ENCODE measurements at regions not wholly inside any gene's neighbourhood (a gene's known extent, or its start where the extent isn't known, plus 50 kb on each side); places are given as distances from the start of the nearest gene placed in this dataset.
"Not testable (repeated sequence)": the region's sequence is repeated elsewhere in the genome, so short reads cannot be mapped to it uniquely, and the experiment has no call there.

DNA sequence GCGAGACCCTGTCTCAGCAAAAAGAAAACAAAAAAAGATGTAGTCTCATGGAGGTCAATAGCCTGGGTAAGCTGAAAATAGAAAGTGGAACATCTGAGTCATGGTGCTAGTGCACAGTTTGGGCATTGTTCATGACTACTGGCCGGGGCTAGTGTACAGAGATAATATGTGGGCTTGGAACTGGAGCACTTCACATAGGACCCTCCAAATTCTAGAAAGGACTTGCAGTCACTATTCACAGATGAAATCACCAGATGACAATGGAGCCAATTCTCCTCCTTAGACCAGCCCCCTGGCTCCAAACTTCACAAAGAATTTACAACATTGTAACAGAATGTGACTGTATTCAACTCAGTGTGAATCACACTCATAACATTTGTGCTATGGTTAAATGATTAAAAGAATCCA is 367.8 kb upstream of the SLC7A11 start:
- DNase-seq, result no peak

DNA sequence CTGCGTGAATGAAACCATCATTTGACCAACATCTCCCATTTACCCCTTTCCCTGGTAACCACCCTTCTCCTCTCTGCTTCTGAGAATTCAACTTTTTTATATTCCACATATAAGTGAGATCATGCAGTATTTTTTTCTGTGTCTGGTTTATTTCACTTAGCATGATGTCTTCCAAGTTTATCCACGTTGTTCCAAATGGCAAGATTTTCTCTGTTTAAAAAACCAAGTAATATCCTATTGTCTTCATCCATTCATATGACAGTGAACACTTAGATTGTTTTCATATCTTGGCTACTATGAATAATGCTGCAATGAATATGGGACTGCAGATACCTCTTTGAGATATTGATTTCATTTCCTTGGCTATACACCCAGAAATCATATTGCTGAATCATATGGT is 362.4 kb upstream of the SLC7A11 start:
- DNase-seq, result no peak

DNA sequence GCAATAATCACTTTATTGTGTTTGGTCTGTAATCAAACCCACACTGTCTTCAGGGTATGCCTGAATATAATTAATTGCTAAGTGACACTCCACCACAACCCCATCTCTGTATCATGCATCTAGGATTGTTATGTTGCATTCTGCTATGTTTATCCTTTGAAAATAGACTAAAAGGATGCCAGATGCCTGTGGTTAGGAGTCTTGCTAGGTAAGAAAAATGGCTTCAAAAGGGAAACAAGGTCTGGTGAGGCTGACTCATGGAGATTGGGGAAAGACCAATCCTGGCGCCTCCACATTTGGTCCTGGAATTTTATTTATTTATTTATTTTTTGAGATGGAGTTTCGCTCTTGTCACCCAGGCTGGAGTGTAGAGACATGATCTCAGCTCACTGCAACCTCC is 360.5 kb upstream of the SLC7A11 start:
- DNase-seq, result no peak

DNA sequence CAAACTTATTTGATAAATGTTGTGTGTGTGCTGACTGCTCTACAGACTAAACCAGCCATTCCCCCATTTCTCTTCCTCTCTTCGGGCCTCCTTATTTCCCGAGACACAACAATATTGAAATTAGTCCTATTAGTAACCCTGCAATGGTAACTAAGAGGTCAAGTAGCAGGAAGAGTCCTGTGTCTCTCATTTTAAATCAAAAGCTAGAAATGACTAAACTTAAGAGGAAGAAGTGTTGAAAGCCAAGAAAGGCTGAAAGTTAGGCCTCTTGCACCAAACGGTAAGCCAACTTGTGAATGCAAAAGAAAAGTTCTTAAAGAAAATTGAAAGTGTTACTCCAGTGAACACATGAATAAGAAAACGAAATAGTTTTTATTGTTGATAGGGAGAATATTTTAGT is 357.8 kb upstream of the SLC7A11 start:
- DNase-seq, result no peak

DNA sequence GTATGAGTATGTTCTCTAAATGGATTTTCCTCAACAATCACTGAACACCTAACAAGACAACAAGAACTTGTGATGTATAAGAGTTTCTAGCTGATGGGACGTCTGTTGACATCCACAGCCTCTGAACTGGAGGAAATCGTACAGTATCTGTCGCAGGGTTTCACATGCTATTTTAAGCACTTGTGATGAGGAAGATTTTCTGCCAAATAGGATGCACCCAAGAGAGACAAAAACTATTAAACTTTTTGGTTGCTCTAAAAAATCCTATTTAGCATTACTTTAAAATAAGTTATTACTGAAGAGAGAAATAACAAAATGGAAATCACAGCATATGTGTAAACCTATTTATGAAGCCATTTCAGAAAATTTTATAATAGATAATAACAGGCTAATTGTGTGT is 356.1 kb upstream of the SLC7A11 start:
- DNase-seq, result no peak

DNA sequence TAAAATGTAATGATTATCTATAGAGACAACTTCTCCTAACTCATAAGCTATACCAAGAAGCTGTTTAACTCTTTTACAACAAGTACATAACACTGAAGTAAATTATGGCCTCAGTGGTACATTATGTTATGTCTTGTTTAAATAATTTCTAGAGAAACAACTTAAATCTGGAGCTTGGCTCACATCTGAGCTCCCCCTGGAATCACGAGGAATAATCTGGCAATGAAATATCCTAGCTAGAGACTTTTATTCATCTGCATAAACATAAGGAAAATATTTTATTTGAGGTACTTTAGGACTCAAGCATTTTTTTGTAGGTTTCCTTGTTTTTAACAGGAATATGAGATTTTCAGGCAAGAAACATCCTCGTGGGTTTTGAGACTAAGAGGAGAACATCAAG is 354.7 kb upstream of the SLC7A11 start:
- DNase-seq, result no peak

DNA sequence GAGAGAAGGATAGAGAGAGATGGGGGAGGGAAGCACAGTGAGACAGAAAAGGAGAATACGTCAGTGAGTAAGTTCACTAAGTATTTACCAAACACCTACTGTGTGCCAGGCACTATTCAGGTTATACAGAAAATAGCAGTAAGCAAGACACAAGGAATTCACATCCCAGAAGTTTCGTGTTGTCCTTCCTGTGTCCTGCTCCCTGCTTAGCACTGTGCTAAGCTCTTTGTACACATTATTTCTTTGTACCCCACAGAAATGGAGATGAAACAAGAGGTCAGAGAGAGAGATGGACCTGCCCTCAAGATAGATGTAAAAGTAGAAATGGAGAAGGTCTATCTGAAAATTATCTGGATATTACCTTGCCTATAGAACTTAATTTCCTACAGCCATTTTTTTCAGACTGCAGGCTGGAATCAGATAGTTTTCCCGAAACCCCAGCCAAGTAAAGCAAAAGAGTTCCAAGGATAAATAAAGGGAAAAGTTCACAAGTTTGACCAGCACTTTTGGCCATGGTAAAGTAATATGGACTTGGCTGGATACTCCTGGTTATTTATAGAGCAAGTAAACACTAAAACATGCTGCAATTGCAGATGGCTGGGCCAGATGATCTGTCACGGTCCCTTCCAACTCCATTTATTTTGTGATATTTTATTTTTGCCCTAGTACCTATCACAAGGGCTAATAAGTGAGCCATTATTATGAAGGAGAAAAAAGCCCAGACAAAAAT is 353.7 kb upstream of the SLC7A11 start:
- no peak for DNase-seq

DNA sequence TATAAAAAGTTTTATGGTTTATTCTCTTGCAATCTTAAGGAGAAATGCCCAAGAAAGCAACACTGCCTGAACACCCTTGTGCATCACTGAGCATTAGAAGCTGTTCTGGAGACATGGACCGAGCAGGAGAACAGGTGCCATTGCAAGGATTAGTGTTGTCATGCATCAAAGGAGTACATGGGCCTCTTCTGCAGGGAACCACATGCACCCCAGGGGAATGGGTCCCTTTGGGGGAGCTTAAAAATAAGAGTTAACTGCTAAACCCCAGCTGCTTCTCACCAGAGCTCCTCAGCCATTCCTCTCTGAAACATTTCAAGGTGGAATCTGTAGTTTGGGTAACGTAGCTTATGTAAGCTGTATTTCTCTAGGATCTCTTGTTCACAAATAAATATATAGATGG is 353.0 kb upstream of the SLC7A11 start:
- no peak for DNase-seq

DNA sequence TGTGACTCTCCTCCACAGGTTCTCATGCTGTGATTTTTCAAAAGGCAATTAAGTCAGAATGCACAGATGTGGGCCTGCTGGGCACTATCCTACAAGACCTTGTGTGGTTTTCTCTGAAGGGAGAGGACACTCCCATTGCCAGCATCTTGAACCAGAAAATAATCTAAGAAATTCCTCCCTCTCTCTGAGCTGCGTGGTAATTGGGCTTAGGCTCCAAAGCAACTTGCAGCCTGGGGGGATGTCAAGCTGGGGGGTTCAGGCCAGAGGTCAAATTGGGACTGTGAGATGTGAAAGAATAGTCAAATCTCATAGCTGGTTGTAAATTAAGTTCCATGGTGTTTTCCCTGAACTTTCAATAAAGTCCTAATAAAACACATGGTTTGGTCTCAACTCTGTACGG is 350.6 kb upstream of the SLC7A11 start:
- DNase-seq, result no peak

DNA sequence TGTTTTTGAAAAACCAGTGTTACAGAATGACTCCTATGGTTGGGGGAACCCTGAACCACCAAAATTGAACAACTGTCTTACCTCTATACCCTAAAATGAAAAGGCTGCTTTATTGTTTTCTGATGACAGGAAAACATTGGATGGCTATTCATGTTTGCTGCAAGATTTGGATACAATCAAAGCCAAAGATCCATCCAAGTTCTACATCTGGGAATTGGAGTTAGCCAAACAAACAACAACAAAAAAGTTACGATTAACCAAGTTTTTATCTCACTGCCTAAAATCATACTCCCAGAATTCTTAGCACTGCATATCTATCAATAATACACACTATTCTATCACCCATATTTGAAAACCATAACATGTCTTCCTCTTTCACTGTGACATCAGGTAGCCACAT is 349.7 kb upstream of the SLC7A11 start:
- no peak for DNase-seq

DNA sequence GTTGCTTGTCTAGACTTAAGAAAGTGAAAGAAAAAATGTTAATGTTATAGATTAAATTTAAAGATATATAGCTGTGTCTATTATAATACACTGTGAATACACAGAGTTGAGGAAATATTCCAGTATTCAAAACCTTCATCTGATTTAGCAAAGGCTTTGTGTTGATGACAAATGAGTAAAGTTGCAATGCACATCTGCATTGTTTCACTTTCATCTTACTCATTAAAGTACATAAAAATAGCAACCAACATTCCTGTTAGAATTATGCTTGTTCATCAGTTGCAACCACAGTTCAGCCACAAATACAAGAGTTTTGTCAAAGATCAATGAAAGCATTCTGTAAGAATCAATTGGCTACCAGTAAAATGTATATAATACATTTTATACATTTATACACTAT is 346.4 kb upstream of the SLC7A11 start:
- DNase-seq, result no peak

DNA sequence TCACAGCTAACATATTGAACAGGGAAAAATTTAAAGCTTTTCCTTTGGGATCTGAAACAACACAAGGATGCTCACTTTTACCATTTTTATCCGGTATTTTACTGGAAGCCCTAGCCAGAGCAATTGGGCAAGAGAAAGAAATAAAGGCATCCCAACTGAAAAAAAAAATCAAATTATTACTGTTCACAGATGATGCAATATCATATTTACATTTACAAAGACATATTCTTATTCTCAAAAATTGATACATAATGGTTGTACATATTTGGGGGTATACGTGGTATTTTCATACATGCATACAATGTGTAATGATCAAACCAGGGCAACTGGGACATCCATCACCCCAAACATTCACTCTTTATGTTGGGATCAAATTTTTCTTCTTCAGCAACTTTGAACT is 337.0 kb upstream of the SLC7A11 start:
- DNase-seq, result no peak

DNA sequence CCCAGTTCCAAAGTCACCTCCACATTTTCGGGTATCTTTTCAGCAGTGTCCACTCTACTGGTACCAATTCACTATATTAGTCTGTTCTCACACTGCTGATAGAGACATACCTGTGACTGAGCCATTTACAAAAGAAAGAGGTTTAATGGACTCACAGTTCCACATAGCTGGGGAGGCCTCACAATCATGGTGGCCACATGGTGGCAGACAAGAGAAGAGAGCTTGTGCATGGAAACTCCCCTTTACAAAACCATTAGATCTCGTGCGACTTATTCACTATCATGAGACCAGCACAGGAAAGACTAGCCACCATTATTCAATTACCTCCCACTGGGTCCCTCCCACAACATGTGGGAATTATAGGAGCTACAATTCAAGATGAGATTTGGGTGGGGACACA is 335.7 kb upstream of the SLC7A11 start:
- DNase-seq, result not testable (repeated sequence)

DNA sequence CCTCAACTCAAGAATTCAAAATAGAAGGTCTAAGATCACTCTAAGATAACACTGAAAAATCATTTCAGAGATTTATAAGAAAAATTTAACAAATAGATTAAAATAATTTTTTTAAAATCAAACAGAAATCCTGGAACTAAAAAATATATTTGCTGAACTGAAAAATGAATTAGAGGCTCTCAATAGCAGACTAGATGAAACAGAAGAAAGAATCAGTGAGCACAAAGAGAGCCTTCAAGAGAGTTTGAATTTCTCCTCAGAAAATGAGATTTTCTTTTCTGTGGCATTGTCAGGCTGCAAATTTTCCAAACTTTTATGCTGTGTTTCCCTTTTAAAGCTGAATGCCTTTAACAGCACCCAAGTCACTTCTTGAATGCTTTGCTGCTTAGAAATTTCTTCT is 335.0 kb upstream of the SLC7A11 start:
- DNase-seq, result no peak

DNA sequence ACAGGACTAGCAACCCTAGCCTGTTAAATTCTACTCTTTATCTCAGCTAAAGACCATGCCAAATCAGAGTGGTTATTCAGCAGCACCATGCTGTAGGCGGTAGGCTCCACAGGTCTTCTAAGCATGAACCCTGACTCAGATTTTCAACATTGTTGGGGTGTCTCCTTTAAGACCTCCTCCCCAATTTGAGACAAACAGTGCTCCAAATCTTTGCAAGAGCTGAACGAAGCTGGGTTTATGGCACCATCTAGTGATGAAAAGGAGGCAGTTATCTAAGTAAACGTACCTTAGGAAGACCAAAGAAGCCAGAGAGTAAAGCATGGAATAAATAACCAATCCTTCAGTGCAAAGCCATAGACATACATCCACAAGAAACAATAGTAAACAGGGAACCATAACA is 334.5 kb upstream of the SLC7A11 start:
- DNase-seq, result no peak

DNA sequence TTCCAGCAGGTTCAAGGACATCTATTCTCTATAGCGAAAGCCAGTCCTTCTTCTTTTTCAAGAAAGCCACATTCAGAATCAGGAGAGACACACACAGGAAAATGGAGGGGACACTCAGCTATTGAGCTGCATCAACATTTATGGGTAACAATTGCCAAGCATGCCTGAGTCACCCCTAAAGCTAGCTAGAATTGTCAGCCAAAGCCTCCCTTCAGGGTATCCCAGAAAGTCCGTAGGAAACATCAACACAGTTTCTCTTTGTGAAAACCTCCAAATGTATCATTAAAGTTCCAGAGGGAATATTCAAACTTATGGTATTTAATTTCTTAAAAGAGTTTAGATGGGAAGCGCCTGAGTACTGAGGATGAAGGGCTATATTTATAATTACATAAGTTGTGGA is 331.1 kb upstream of the SLC7A11 start:
- DNase-seq, result no peak

DNA sequence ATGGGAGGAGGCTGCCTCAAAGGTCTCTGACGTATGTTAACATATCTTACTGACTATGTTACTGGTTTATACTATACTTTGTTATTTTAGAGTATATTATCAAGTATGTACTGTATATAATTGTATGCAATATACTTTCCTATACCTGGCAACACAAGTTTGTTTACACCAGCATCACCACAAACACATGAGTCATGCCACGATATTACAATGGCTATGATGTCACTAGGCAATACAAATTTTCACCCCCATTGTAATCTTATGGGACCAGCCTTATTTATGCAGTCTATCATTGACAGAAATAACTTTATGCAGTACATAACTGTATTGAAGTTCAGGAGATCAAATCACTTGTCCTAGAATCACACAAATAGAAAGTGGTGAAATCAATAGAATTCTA is 329.9 kb upstream of the SLC7A11 start:
- no peak for DNase-seq

DNA sequence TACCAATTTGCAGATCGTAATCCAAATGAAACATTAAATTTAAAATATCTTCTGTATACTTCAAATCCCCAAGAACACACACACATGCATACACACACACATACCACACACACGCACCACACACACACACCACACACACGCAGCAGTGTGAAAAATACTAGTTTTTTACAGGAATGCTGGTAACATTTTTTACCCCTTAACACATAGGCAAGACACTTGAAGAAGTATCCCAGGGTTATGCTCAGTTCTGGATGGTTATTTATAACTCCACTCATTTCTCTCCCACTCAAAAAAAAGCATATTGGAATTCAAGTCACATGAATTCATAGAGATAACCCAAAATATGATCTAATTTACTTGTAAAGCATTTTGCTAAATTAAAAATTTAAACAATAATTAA is 325.5 kb upstream of the SLC7A11 start:
- DNase-seq, result no peak

DNA sequence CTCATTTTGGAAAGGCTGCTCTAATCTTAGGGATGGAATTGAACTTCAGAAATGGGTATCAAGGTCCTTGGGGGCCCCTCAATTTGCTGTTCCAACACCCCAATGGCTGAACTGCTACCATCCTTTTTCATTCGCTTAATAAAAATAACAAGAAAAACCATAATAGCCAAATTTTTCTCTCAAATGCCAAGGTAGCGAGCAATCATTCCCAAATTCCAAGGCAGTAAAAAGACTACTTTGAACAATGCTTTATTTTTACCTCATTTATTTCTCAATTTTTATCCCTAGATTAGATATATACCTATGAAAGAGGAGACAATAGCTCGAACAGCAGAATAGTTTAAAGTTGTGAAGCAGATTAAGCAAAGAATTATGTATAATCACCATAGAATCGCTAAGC is 323.4 kb upstream of the SLC7A11 start:
- DNase-seq, result no peak

DNA sequence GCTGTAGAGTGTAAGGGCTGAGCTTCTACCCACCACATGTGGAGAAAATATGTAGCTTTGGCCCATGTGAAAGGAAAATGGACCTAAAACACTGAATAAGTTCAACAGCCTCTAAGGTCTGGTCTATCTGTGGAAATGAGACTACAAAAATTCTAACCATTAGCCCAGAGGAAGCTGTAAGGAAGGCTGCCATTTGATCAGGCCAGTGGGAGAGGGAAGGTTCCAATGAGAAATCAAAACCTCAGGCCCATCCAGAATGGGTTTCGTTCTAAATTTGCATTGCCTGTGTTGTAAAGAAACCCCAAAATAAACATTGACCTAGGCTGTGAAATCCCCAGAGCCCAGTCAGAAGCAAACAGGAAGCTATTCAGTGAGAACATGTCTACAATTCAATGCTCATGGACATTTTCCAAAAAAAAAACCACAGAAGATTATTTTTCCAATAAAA is 320.4 kb upstream of the SLC7A11 start:
- no peak for DNase-seq

DNA sequence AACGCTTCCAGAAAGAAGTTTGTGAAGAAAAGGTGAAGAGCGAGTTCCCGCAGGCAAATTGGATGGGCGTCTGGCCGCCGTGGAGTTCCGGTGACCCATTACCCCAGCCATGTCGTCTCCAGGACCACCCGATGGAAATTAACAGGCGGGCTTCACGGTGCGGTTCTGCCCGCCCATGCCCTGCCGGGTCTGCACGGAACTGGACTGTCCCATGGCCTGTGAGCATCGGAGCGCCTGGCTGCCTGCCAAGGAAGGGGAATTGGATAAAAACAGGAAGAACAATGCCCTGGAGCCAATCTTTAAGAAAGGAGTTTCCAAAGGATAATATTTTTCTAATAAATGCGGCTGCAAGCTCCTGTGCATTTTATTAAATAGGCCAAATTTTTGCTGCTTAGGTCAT is 319.8 kb upstream of the SLC7A11 start:
- no peak for DNase-seq

DNA sequence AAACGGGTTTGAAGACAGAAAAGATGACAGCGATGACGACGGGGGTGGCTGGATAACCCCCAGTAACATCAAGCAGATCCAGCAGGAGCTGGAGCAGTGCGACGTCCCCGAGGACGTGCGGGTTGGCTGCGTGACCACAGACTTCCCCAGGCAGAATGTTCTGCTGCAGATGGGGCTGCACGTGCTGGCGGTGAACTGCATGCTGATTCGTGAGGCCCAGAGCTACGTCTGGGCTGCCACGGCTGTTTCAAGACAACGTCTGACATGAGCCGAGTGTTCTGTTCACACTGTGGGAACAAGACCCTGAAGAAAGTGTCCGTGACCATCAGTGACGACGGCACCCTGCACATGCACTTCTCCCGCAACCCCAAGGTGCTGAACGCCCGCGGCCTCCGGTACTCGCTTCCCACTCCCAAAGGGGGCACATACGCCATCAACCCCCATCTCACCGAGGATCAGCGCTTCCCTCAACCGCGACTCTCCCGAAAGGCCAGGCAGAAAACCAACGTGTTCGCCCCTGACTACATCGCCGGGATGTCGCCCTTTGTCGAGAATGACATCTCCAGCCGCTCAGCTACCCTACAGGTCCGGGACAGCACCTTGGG is 319.2 kb upstream of the SLC7A11 start:
- DNase-seq, result no peak

DNA sequence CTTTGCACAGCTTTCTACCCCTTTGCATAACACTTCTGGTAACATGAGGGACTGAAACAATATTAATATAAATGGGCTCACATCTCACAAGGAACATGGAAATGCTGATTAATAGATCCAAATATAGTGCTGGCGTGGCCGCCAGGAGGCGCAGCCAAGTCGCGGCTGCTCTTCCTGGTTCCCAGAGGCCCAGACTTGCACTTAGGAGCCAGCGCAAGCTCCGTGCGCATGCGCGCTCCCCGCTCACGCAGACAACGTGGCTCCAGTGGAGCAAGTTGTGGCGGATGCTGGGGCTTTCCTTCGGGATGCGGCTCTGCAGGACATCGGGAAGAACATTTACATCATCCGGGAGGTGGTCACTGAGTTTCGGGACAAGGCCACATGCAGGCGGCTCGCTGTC is 318.3 kb upstream of the SLC7A11 start:
- DNase-seq, result no peak

DNA sequence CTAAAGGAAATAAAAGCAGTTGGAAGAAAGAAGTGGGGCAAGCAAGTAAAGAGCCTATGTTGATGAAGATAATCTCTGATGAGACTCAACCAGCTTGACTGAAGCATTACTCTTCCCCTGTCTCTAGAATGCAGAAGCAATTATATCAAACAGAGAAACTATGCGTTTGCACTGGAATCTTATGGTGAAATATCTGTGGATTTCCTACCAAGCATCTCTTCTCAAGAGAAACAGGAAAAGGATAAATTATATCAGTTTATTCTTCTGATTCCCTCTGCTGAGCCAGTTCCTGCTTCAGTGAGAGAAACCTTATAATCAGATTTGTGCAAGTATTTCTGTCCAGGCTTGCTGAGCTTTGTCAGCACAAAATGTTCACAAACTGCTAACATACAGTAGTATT is 316.7 kb upstream of the SLC7A11 start:
- DNase-seq, result no peak

DNA sequence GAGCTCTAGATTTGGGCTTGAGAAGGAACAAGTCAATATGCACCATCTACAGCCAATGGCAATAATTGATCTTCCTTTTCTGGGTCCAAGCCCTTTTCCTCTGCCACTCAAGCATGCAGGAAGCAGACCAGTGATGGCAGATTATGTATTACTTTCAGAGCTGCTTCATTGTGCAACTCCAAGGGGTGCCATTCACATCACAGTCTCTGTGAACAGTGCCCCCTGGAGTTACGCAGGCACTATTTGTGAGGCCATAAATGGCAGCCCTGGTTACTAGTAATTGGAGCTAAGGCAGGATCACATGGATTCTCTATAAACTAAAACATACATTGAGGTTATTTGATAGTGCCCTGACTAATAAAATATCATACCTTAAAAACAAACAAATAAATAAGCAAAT is 313.4 kb upstream of the SLC7A11 start:
- no peak for DNase-seq

All from activated T-cell treated with anti-CD3 and anti-CD28 coated beads, Interleukin-2, amount 50 U/mL, for 48 hours (primary cell).